WTC11 (cell line): ENCODE measurements at regions not wholly inside any gene's neighbourhood (a gene's known extent, or its start where the extent isn't known, plus 50 kb on each side); places are given as distances from the start of the nearest gene placed in this dataset.

Experiments
- CREB1 ChIP-seq: sonication (generic); formaldehyde crosslinking; IDR thresholded peaks from 2 replicates; pipeline ENCODE4 v1.8.0; 2023; ENCODE audit warnings: mild to moderate bottlenecking, missing genetic modification reagents
- CTCF ChIP-seq: fragments of 200-600 bp; IDR thresholded peaks from 2 replicates; pipeline ENCODE4 v1.8.0; 2022; ENCODE audit warnings: antibody characterized with exemption
- E2F4 ChIP-seq: sonication (generic); formaldehyde crosslinking; IDR thresholded peaks from 2 replicates; pipeline ENCODE4 v1.8.1; 2022; ENCODE audit warnings: low read depth, mild to moderate bottlenecking, moderate library complexity, missing genetic modification reagents, borderline replicate concordance
- MAX ChIP-seq: sonication (generic); formaldehyde crosslinking; IDR thresholded peaks from 2 replicates; pipeline ENCODE4 v1.8.0; 2022; ENCODE audit warnings: mild to moderate bottlenecking, missing genetic modification reagents
- ZNF138 ChIP-seq: sonication (generic); formaldehyde crosslinking; conservative IDR thresholded peaks from 2 replicates; pipeline ENCODE4 v1.8.1; 2022; ENCODE audit warnings: mild to moderate bottlenecking, moderate library complexity, missing genetic modification reagents

DNA sequence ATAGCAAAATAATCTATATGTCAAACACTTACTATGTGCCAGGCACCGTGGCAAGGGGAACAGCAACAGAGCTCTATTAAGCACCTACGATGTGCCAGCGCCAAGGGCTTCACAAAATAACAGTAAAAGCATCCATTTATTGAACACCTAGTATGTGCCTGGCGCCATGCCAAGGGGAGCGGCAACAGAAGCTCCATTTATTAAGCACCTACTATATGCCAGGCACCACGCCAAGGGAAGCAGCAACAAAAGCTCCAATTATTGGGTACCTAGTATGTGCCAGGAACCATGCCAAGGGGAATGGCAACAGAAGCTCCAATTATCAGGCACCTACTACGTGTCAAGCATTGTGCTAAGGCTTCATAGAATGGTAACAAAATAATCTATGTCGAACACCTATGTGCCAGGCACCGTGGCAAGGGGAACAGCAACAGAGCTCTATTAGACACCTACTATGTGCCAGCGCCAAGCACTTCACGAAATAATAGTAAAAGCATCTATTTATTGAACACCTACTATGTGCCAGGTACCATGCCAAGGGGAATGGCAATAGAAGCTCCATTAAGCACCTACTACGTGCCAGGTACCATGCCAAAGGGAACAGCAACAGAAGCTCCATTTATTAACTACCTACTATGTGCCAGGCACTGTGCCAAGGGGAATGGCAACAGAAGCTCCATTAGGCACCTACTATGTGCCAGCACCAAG is 107.7 kb downstream of the PTPRS start:
- TF ChIP-seq MAX (CRISPR knock-in tag) (no peak), E2F4 (no peak), CTCF (no peak), CREB1 (no peak), ZNF138 (CRISPR knock-in tag) (no peak)
